ENCODE measurements at regions not wholly inside any gene's neighbourhood (a gene's known extent, or its start where the extent isn't known, plus 50 kb on each side); places are given as distances from the start of the nearest gene placed in this dataset.
"Not testable (repeated sequence)": the region's sequence is repeated elsewhere in the genome, so short reads cannot be mapped to it uniquely, and the experiment has no call there.

DNA sequence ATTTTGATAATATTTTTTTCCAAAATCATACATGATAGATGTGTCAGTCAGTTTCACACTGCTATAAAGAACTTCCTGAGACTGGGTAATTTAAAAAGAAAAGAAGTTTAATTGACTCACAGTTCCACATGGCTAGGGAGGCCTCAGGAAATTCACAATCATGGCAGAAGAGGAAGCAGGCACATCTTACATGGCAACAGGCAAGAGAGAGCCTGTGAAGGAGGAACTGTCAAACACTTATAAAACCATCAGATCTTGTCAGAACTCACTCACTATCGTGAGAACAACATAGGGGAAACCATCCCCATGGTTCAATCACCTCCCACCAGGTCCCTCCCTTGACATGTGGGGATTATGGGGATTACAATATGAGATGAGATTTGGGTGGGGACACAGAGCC is 201.5 kb upstream of the EDNRB start:
- H3K27me3 ChIP-seq (ENCODE audit: insufficient read depth, low read length); H3K4me3 ChIP-seq (ENCODE audit: low read depth, low read length); H4K8ac ChIP-seq (ENCODE audit: low read depth, low read length); H3K9me3 ChIP-seq (ENCODE audit: insufficient read depth, low read depth, low read length); DNase-seq; H2BK5ac ChIP-seq (ENCODE audit: low read depth, low read length, poor library complexity); H3K4ac ChIP-seq (ENCODE audit: low read depth, low read length); H3K36me3 ChIP-seq (ENCODE audit: control insufficient read depth in 1 of 2, insufficient read depth in 2 of 2, low read length in 2 of 2); H2AFZ ChIP-seq (ENCODE audit: insufficient read depth, low read length, poor library complexity); H3K18ac ChIP-seq (ENCODE audit: low read length); H4K12ac ChIP-seq (ENCODE audit: low read depth, low read length); H3K27ac ChIP-seq (ENCODE audit: low read depth, low read length); H3K9ac ChIP-seq (ENCODE audit: low read length); H2BK12ac ChIP-seq (ENCODE audit: low read length); H3K79me1 ChIP-seq (ENCODE audit: low read length); H3K4me1 ChIP-seq (ENCODE audit: control insufficient read depth in 1 of 2, insufficient read depth in 2 of 2, low read length in 2 of 2); H4K91ac ChIP-seq (ENCODE audit: low read depth, low read length); H2BK120ac ChIP-seq (ENCODE audit: insufficient read depth, low read length, poor library complexity); H3K14ac ChIP-seq (ENCODE audit: low read length); H3K79me2 ChIP-seq (ENCODE audit: control insufficient read depth, insufficient read depth, low read length, poor library complexity); H2AK5ac ChIP-seq (ENCODE audit: low read length); H3K23ac ChIP-seq (ENCODE audit: low read length); H3K4me2 ChIP-seq (ENCODE audit: low read length): not testable (repeated sequence)
- WGBS (ENCODE audit: extremely low coverage, insufficient coverage, insufficient read length) = no CpG with 5 or more reads among the region's 1 CpG

DNA sequence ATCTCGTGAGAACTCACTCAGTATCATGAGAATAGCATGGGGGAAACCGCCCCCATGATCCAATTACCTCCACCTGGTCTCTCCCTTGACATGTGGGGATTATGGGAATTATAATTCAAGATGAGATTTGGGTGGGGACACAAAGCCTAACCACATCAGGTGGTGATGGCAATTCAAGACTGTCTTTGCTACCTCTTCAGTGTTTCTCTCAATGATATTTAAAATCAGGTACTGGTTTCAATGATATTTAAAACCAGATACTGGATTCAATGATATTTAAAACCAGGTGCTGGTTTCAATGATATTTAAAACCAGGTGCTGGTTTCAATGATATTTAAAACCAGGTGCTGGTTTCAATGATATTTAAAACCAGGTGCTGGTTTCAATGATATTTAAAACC is 198.4 kb upstream of the EDNRB start:
- WGBS (ENCODE audit: extremely low coverage, insufficient coverage, insufficient read length) = no CpG with 5 or more reads among the region's 2 CpGs
- H3K36me3 ChIP-seq (ENCODE audit: control insufficient read depth in 1 of 2, insufficient read depth in 2 of 2, low read length in 2 of 2); H3K4me3 ChIP-seq (ENCODE audit: low read depth, low read length); H3K18ac ChIP-seq (ENCODE audit: low read length); H2BK5ac ChIP-seq (ENCODE audit: low read depth, low read length, poor library complexity); H3K23ac ChIP-seq (ENCODE audit: low read length); H4K8ac ChIP-seq (ENCODE audit: low read depth, low read length); H3K9me3 ChIP-seq (ENCODE audit: insufficient read depth, low read depth, low read length); H3K14ac ChIP-seq (ENCODE audit: low read length); DNase-seq; H2AFZ ChIP-seq (ENCODE audit: insufficient read depth, low read length, poor library complexity); H2BK12ac ChIP-seq (ENCODE audit: low read length); H4K91ac ChIP-seq (ENCODE audit: low read depth, low read length); H3K4me1 ChIP-seq (ENCODE audit: control insufficient read depth in 1 of 2, insufficient read depth in 2 of 2, low read length in 2 of 2); H3K79me1 ChIP-seq (ENCODE audit: low read length); H3K4ac ChIP-seq (ENCODE audit: low read depth, low read length); H3K27me3 ChIP-seq (ENCODE audit: insufficient read depth, low read length); H2BK120ac ChIP-seq (ENCODE audit: insufficient read depth, low read length, poor library complexity); H3K9ac ChIP-seq (ENCODE audit: low read length); H4K12ac ChIP-seq (ENCODE audit: low read depth, low read length); H3K27ac ChIP-seq (ENCODE audit: low read depth, low read length); H3K79me2 ChIP-seq (ENCODE audit: control insufficient read depth, insufficient read depth, low read length, poor library complexity); H3K4me2 ChIP-seq (ENCODE audit: low read length); H2AK5ac ChIP-seq (ENCODE audit: low read length): not testable (repeated sequence)

DNA sequence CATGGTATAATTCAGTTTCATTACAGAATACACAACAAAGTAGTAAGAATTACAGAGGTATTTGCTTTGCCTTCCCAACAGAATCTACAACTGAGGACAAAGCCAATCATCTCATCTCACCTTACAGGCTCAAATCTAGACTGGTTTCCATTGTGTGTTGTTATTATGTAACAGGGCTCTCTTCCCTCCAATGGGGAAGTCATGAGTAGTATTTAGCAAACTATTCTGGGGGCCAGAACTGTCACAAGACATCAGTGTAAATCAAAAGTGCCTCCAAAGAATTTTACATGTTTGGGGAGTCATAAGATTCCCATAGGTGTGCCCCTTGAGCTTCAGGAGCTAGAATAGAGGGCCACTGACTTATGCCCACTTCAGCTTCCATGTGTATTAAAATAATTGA is 187.0 kb upstream of the EDNRB start:
- no peaks in the 10 kb centered on the region for H3K79me2 ChIP-seq (ENCODE audit: control insufficient read depth, insufficient read depth, low read length, poor library complexity)

DNA sequence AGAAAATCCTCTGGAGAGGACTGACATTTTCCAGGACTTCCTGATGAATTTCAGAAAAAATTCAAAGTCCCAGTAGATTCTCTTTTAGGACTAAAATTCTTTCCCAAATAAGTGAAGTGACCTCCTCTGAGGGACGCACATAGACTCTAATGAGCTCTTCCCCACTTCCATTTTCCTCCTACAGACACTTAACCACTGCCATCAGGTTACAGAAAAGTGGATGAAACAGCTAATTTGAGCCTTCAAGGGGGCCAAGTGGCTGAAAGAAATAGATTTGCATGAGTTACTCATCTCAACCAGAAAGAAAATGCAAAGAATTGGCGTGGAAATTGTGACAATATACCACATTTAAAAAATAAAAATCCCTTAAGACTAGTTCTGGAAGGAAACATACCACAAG is 185.3 kb upstream of the EDNRB start:
- Histone ChIP-seq H3K79me2 (ENCODE audit: control insufficient read depth, insufficient read depth, low read length, poor library complexity) (no peaks in the 10 kb centered on the region), H2BK120ac (ENCODE audit: insufficient read depth, low read length, poor library complexity) (no peak overlapping the region), H3K4me1 (ENCODE audit: control insufficient read depth in 1 of 2, insufficient read depth in 2 of 2, low read length in 2 of 2) (no peaks in the 10 kb centered on the region), H2AFZ (ENCODE audit: insufficient read depth, low read length, poor library complexity) (no peak overlapping the region), H3K23ac (ENCODE audit: low read length) (no peak overlapping the region), H3K14ac (ENCODE audit: low read length) (no peak overlapping the region), H4K12ac (ENCODE audit: low read depth, low read length) (no peak overlapping the region), H3K4me3 (ENCODE audit: low read depth, low read length) (no peak overlapping the region), H2BK5ac (ENCODE audit: low read depth, low read length, poor library complexity) (no peak overlapping the region), H4K8ac (ENCODE audit: low read depth, low read length) (no peak overlapping the region), H4K91ac (ENCODE audit: low read depth, low read length) (no peak overlapping the region), H3K4me2 (ENCODE audit: low read length) (no peak overlapping the region), H3K9ac (ENCODE audit: low read length) (no peak overlapping the region), H3K9me3 (ENCODE audit: insufficient read depth, low read depth, low read length) (no peaks in the 10 kb centered on the region), H3K79me1 (ENCODE audit: low read length) (no peaks in the 10 kb centered on the region), H3K18ac (ENCODE audit: low read length) (no peak overlapping the region), H3K4ac (ENCODE audit: low read depth, low read length) (no peak overlapping the region), H3K36me3 (ENCODE audit: control insufficient read depth in 1 of 2, insufficient read depth in 2 of 2, low read length in 2 of 2) (no peaks in the 10 kb centered on the region), H2AK5ac (ENCODE audit: low read length) (no peak overlapping the region), H2BK12ac (ENCODE audit: low read length) (no peak overlapping the region), H3K27ac (ENCODE audit: low read depth, low read length) (no peak overlapping the region), H3K27me3 (ENCODE audit: insufficient read depth, low read length) (no peaks in the 10 kb centered on the region)
- no CpG with 5 or more reads among the region's 2 CpGs for WGBS (ENCODE audit: extremely low coverage, insufficient coverage, insufficient read length)
- no peak for DNase-seq

More for the DNA sequence above, 187.0 kb upstream of the EDNRB start:
- no peak overlapping the region for H2BK12ac ChIP-seq (ENCODE audit: low read length)
- no peaks in the 10 kb centered on the region for H3K79me1 ChIP-seq (ENCODE audit: low read length)
- no peak overlapping the region for H3K27ac ChIP-seq (ENCODE audit: low read depth, low read length)
- no peak overlapping the region for H4K12ac ChIP-seq (ENCODE audit: low read depth, low read length)
- no peak overlapping the region for H2BK5ac ChIP-seq (ENCODE audit: low read depth, low read length, poor library complexity)
- no peaks in the 10 kb centered on the region for H3K4me1 ChIP-seq (ENCODE audit: control insufficient read depth in 1 of 2, insufficient read depth in 2 of 2, low read length in 2 of 2)
- no peak overlapping the region for H3K4me2 ChIP-seq (ENCODE audit: low read length)
- no peak overlapping the region for H4K8ac ChIP-seq (ENCODE audit: low read depth, low read length)
- DNase-seq = no peak
- H3K4ac ChIP-seq (ENCODE audit: low read depth, low read length) = no peak overlapping the region
- H3K9me3 ChIP-seq (ENCODE audit: insufficient read depth, low read depth, low read length) = no peaks in the 10 kb centered on the region
- H3K36me3 ChIP-seq (ENCODE audit: control insufficient read depth in 1 of 2, insufficient read depth in 2 of 2, low read length in 2 of 2) = no peaks in the 10 kb centered on the region
- no peak overlapping the region for H3K14ac ChIP-seq (ENCODE audit: low read length)
- H2AK5ac ChIP-seq (ENCODE audit: low read length) = no peak overlapping the region
- no peak overlapping the region for H3K18ac ChIP-seq (ENCODE audit: low read length)
- H3K4me3 ChIP-seq (ENCODE audit: low read depth, low read length) = no peak overlapping the region
- H2BK120ac ChIP-seq (ENCODE audit: insufficient read depth, low read length, poor library complexity) = no peak overlapping the region
- H2AFZ ChIP-seq (ENCODE audit: insufficient read depth, low read length, poor library complexity) = no peak overlapping the region
- no peaks in the 10 kb centered on the region for H3K27me3 ChIP-seq (ENCODE audit: insufficient read depth, low read length)
- no peak overlapping the region for H3K9ac ChIP-seq (ENCODE audit: low read length)
- H4K91ac ChIP-seq (ENCODE audit: low read depth, low read length) = no peak overlapping the region
- H3K23ac ChIP-seq (ENCODE audit: low read length) = no peak overlapping the region

DNA sequence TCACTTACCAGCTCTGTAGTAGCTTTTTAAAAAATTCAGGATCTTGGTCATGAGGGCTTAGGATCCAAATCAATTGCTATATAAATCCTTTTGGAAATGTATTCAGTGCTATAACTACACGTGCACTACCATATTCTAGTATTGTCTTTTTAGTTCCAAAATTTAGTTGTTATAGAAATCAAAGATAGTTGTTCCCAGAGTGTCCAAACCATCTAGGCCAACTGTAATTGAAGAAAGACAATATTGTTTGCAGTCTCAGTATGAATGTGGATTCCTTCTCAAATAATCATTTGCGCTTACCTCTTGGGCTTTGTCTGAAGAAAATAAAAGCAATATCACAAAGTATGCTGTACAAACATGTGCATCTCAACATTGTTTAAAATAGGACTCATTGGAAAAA is 184.1 kb upstream of the EDNRB start:
- Histone ChIP-seq H3K27me3 (ENCODE audit: insufficient read depth, low read length) (no peaks in the 10 kb centered on the region), H3K23ac (ENCODE audit: low read length) (no peak overlapping the region)

More for the DNA sequence above, 184.1 kb upstream of the EDNRB start:
- no peak overlapping the region for H3K27ac ChIP-seq (ENCODE audit: low read depth, low read length)
- H4K12ac ChIP-seq (ENCODE audit: low read depth, low read length) = no peak overlapping the region
- H2AK5ac ChIP-seq (ENCODE audit: low read length) = no peak overlapping the region
- H4K8ac ChIP-seq (ENCODE audit: low read depth, low read length) = no peak overlapping the region
- H3K9me3 ChIP-seq (ENCODE audit: insufficient read depth, low read depth, low read length) = no peaks in the 10 kb centered on the region
- H3K14ac ChIP-seq (ENCODE audit: low read length) = no peak overlapping the region
- H4K91ac ChIP-seq (ENCODE audit: low read depth, low read length) = no peak overlapping the region
- H2BK5ac ChIP-seq (ENCODE audit: low read depth, low read length, poor library complexity) = no peak overlapping the region
- DNase-seq = no peak
- H3K18ac ChIP-seq (ENCODE audit: low read length) = no peak overlapping the region
- H3K9ac ChIP-seq (ENCODE audit: low read length) = no peak overlapping the region
- H3K4me1 ChIP-seq (ENCODE audit: control insufficient read depth in 1 of 2, insufficient read depth in 2 of 2, low read length in 2 of 2) = no peaks in the 10 kb centered on the region
- H3K79me1 ChIP-seq (ENCODE audit: low read length) = no peaks in the 10 kb centered on the region
- H2BK120ac ChIP-seq (ENCODE audit: insufficient read depth, low read length, poor library complexity) = no peak overlapping the region
- H3K79me2 ChIP-seq (ENCODE audit: control insufficient read depth, insufficient read depth, low read length, poor library complexity) = no peaks in the 10 kb centered on the region
- no peak overlapping the region for H3K4me2 ChIP-seq (ENCODE audit: low read length)
- no peak overlapping the region for H2BK12ac ChIP-seq (ENCODE audit: low read length)
- H2AFZ ChIP-seq (ENCODE audit: insufficient read depth, low read length, poor library complexity) = no peak overlapping the region
- WGBS (ENCODE audit: extremely low coverage, insufficient coverage, insufficient read length) = no CpG with 5 or more reads among the region's 2 CpGs
- H3K4ac ChIP-seq (ENCODE audit: low read depth, low read length) = no peak overlapping the region
- H3K36me3 ChIP-seq (ENCODE audit: control insufficient read depth in 1 of 2, insufficient read depth in 2 of 2, low read length in 2 of 2) = no peaks in the 10 kb centered on the region
- no peak overlapping the region for H3K4me3 ChIP-seq (ENCODE audit: low read depth, low read length)

Data from trophoblast cell (in vitro differentiated cells and primary cell).